SU-DHL-6 (cell line): ENCODE measurements at regions not wholly inside any gene's neighbourhood (a gene's known extent, or its start where the extent isn't known, plus 50 kb on each side); places are given as distances from the start of the nearest gene placed in this dataset.

ENCODE experiments used
- H2AFZ ChIP-seq: fragments of 200-600 bp; sonication (generic); 2 replicates; pipeline ENCODE4 v1.6.1; 2014; ENCODE audit warnings: low read depth, mild to moderate bottlenecking, moderate library complexity, mixed read lengths, antibody characterized with exemption, low read length; ENCODE audit not compliant: severe bottlenecking
- H3F3A ChIP-seq: fragments of 200-600 bp; shearing (Covaris generic); 2 replicates; pipeline ENCODE4 v1.6.0; 2016; ENCODE audit warnings: antibody characterized with exemption, mild to moderate bottlenecking; ENCODE audit not compliant: insufficient read depth
- H3K27ac ChIP-seq: fragments of 200-600 bp; sonication (generic); 2 replicates; pipeline ENCODE4 v1.5.1; 2016; ENCODE audit warnings: low read depth, mild to moderate bottlenecking, low read length, moderate library complexity, mixed read lengths
- H3K27me3 ChIP-seq: fragments of 200-600 bp; sonication (generic), shearing (Covaris generic); 2 replicates; pipeline ENCODE4 v1.6.0; 2014; ENCODE audit warnings: mild to moderate bottlenecking, low read length
- H3K36me3 ChIP-seq: fragments of 200-600 bp; sonication (generic); 2 replicates; pipeline ENCODE4 v1.6.1; 2014; ENCODE audit warnings: mild to moderate bottlenecking, low read length, mixed read lengths
- H3K4me2 ChIP-seq: fragments of 300-600, 200-600 bp; shearing (Covaris generic), sonication (generic); 2 replicates; pipeline ENCODE4 v1.6.0; 2014; ENCODE audit warnings: low read length, low read depth, mild to moderate bottlenecking; ENCODE audit not compliant: poor library complexity, severe bottlenecking
- H3K4me3 ChIP-seq: fragments of 200-600 bp; sonication (generic); 2 replicates; pipeline ENCODE4 v1.5.1; 2014; ENCODE audit warnings: antibody characterized with exemption, low read length, mild to moderate bottlenecking, mixed read lengths; ENCODE audit not compliant: insufficient read depth, poor library complexity, severe bottlenecking
- H3K79me2 ChIP-seq: fragments of 200-600 bp; sonication (generic); 2 replicates; pipeline ENCODE4 v1.6.1; 2014; ENCODE audit warnings: mild to moderate bottlenecking, low read length, moderate library complexity; ENCODE audit not compliant: insufficient read depth
- H3K9ac ChIP-seq: fragments of 200-600 bp; sonication (generic); 2 replicates; pipeline ENCODE4 v1.7.0; 2014; ENCODE audit warnings: mild to moderate bottlenecking, low read length
- H3K9me2 ChIP-seq: fragments of 200-600 bp; sonication (generic); replicated peaks from 2 replicates; pipeline ENCODE4 v1.6.1; 2014; ENCODE audit warnings: low read length; ENCODE audit not compliant: insufficient read depth
- H3K9me3 ChIP-seq: fragments of 200-600 bp; sonication (generic); 2 replicates; pipeline ENCODE4 v1.6.1; 2014; ENCODE audit warnings: low read length, mixed read lengths; ENCODE audit not compliant: insufficient read depth
- H4K20me1 ChIP-seq: fragments of 200-600 bp; sonication (generic); 2 replicates; pipeline ENCODE4 v1.6.1; 2014; ENCODE audit warnings: low read depth, mild to moderate bottlenecking, antibody characterized with exemption, low read length, moderate library complexity, mixed read lengths
- CTCF ChIP-seq: fragments of 200-600 bp; sonication (generic); IDR thresholded peaks from one replicate; pipeline ENCODE4 v1.5.1; 2017; ENCODE audit warnings: antibody characterized with exemption, mild to moderate bottlenecking, low read length, moderate library complexity; ENCODE audit not compliant: insufficient read depth, poor library complexity, severe bottlenecking
- EZH2phosphoT487 ChIP-seq: fragments of 200-600 bp; sonication (generic), shearing (Covaris generic); conservative IDR thresholded peaks from 2 replicates; pipeline ENCODE4 v1.6.1; 2018; ENCODE audit warnings: mild to moderate bottlenecking, antibody characterized with exemption, low read length, moderate library complexity, mixed read lengths

- Histone ChIP-seq H4K20me1 (no peaks in the 10 kb centered on the region), H3K4me2 (no peak overlapping the region), H3K79me2 (no peaks in the 10 kb centered on the region), H3K27ac (no peak overlapping the region), H2AFZ (no peak overlapping the region), H3K36me3 (no peaks in the 10 kb centered on the region), H3K4me3 (no peak overlapping the region), H3K9me3 (no peaks in the 10 kb centered on the region), H3K27me3 (no peaks in the 10 kb centered on the region), H3F3A (no peaks in the 10 kb centered on the region), H3K9me2 (no peaks in the 10 kb centered on the region), H3K9ac (no peak overlapping the region)
- TF ChIP-seq EZH2phosphoT487 (no peak), CTCF (no peak)
These were observed 146.4 kb downstream of the SNX10 start for GRCh38 chr7:26438078-26438477.

- no peak overlapping the region for H3K9ac ChIP-seq
- H3K27ac ChIP-seq, result no peak overlapping the region
- no peak overlapping the region for H3K4me2 ChIP-seq
- no peak overlapping the region for H2AFZ ChIP-seq
- H3K9me2 ChIP-seq, result no peaks in the 10 kb centered on the region
- H3F3A ChIP-seq, result no peaks in the 10 kb centered on the region
- no peaks in the 10 kb centered on the region for H4K20me1 ChIP-seq
- no peak overlapping the region for H3K4me3 ChIP-seq
- H3K9me3 ChIP-seq, result no peaks in the 10 kb centered on the region
- no peak for TF ChIP-seq EZH2phosphoT487
- TF ChIP-seq CTCF, result no peak
- H3K36me3 ChIP-seq, result no peaks in the 10 kb centered on the region
- H3K79me2 ChIP-seq, result no peaks in the 10 kb centered on the region
- no peaks in the 10 kb centered on the region for H3K27me3 ChIP-seq
These were observed 148.0 kb downstream of the SNX10 start for GRCh38 chr7:26439521-26440232.

- Histone ChIP-seq H3K36me3 (no peaks in the 10 kb centered on the region), H3F3A (no peaks in the 10 kb centered on the region), H3K4me3 (no peak overlapping the region), H4K20me1 (no peaks in the 10 kb centered on the region), H3K9me2 (no peaks in the 10 kb centered on the region), H3K4me2 (no peak overlapping the region), H3K79me2 (no peaks in the 10 kb centered on the region), H3K27ac (no peak overlapping the region), H3K27me3 (no peaks in the 10 kb centered on the region), H2AFZ (no peak overlapping the region), H3K9ac (no peak overlapping the region), H3K9me3 (no peaks in the 10 kb centered on the region)
- no peak for TF ChIP-seq CTCF
- no peak for TF ChIP-seq EZH2phosphoT487
These were observed 148.8 kb downstream of the SNX10 start for GRCh38 chr7:26440233-26441001.
